ENCODE measurements at regions not wholly inside any gene's neighbourhood (a gene's known extent, or its start where the extent isn't known, plus 50 kb on each side); places are given as distances from the start of the nearest gene placed in this dataset.

DNA sequence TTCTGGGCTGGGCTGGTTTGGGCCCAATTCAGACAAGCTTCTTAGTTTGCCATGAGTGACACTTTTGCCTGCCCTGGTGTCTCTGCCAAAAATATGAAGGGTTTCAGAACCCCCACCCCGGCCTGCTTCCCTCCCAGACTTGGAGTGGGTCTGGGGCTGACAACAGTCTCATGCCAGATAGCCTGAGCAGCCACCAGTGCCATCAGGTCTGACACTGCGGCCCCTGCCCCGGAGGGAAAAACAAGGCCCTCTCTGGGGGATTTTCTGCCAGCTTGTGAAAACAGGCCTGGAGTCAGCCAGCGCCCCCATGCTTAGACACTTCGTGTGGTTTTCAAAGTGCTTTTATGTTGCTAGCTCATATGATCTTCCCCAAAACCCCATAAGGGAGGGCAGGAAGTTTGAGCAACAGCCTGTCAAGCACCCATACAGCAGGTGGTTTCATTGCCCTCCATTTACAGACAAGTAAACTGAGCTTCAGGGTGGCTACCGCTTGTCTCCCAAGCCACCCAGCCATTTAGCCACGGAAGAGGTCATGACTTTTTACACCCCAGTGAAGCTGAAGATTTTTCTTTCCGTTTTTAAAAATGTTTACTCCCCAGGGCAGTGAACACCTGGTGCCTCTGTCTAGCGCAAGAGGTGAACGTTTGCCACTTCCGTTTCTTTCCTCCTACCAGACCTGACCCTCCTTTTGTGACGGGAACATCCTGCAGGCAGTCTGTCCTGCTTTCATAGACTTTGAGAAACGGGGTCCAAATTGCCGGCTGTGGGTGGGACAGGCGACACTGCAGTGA is 300.6 kb downstream of the SEC14L1 start:
- H3K27ac ChIP-seq = peak overlapping the region; percentile 96
- H2AFZ ChIP-seq (ENCODE audit: low read depth) = no peak overlapping the region
- H3K79me2 ChIP-seq (ENCODE audit: insufficient read depth, low read depth) = peaks cover 86% of the 10 kb centered on the region

DNA sequence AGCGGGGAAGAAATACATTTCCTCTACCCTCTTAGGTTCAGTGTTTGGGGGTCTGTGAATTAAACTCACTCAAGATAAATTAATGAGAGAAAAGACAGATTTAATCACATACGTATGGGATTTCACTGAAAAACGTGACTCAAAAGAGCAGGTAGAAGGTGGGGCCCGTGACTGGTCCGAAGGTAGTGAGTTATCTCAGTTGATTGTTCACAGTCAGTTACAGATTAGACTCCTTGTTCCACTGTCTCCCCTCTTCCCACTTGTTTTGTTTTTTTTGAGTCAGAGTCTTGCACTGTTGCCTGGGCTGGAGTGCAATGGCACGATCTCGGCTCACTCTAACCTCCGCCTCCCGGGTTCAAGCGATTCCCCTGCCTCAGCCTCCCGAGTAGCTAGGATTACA is 301.2 kb downstream of the SEC14L1 start:
- Histone ChIP-seq H3K27me3 (ENCODE audit: insufficient read depth, low read depth) (no peaks in the 10 kb centered on the region), H4K20me1 (ENCODE audit: insufficient read depth) (no peaks in the 10 kb centered on the region), H2AFZ (ENCODE audit: low read depth) (no peak overlapping the region), H3K27ac (peak overlapping the region; percentile 96), H3K4me3 (IDR thresholded peaks at IDR 0.05; ENCODE audit: insufficient read depth, low read depth, low read length) (no peak overlapping the region), H3K4me1 (ENCODE audit: low read depth, poor library complexity, severe bottlenecking) (peaks cover 100% of the 10 kb centered on the region), H3K4me2 (peak overlapping the region; percentile 82), H3K36me3 (ENCODE audit: insufficient read depth) (no peaks in the 10 kb centered on the region), H3K9ac (peak overlapping the region; percentile 57), H3K79me2 (ENCODE audit: insufficient read depth, low read depth) (peaks cover 87% of the 10 kb centered on the region)
- TF ChIP-seq, protein P1, sequence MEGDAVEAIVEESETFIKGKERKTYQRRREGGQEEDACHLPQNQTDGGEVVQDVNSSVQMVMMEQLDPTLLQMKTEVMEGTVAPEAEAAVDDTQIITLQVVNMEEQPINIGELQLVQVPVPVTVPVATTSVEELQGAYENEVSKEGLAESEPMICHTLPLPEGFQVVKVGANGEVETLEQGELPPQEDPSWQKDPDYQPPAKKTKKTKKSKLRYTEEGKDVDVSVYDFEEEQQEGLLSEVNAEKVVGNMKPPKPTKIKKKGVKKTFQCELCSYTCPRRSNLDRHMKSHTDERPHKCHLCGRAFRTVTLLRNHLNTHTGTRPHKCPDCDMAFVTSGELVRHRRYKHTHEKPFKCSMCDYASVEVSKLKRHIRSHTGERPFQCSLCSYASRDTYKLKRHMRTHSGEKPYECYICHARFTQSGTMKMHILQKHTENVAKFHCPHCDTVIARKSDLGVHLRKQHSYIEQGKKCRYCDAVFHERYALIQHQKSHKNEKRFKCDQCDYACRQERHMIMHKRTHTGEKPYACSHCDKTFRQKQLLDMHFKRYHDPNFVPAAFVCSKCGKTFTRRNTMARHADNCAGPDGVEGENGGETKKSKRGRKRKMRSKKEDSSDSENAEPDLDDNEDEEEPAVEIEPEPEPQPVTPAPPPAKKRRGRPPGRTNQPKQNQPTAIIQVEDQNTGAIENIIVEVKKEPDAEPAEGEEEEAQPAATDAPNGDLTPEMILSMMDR (conservative IDR thresholded peaks at IDR 0.05; ENCODE audit: low read depth, low read length) = no peak

More for the DNA sequence above, 300.6 kb downstream of the SEC14L1 start:
- Histone ChIP-seq H3K4me1 (ENCODE audit: low read depth, poor library complexity, severe bottlenecking) (peaks cover 100% of the 10 kb centered on the region), H3K36me3 (ENCODE audit: insufficient read depth) (no peaks in the 10 kb centered on the region), H4K20me1 (ENCODE audit: insufficient read depth) (no peaks in the 10 kb centered on the region), H3K4me3 (IDR thresholded peaks at IDR 0.05; ENCODE audit: insufficient read depth, low read depth, low read length) (no peak overlapping the region), H3K27me3 (ENCODE audit: insufficient read depth, low read depth) (no peaks in the 10 kb centered on the region), H3K4me2 (peak overlapping the region; percentile 82), H3K9ac (peak overlapping the region; percentile 57)
- TF ChIP-seq, protein P1 (conservative IDR thresholded peaks at IDR 0.05; ENCODE audit: low read depth, low read length) = peak; percentile 32

- no peak overlapping the region for H2AFZ ChIP-seq (ENCODE audit: low read depth)
- no peak overlapping the region for H3K4me3 ChIP-seq (IDR thresholded peaks at IDR 0.05; ENCODE audit: insufficient read depth, low read depth, low read length)
- H3K79me2 ChIP-seq (ENCODE audit: insufficient read depth, low read depth) = peaks cover 87% of the 10 kb centered on the region
- H3K36me3 ChIP-seq (ENCODE audit: insufficient read depth) = no peaks in the 10 kb centered on the region
- peak overlapping the region; percentile 82 for H3K4me2 ChIP-seq
- TF ChIP-seq, protein P1 (conservative IDR thresholded peaks at IDR 0.05; ENCODE audit: low read depth, low read length) = no peak
- peak overlapping the region; percentile 96 for H3K27ac ChIP-seq
- no peaks in the 10 kb centered on the region for H4K20me1 ChIP-seq (ENCODE audit: insufficient read depth)
- 0 out of 2 replicates have a peak overlapping the region, but pooled peaks have one; percentile 57 for H3K9ac ChIP-seq
- no peaks in the 10 kb centered on the region for H3K27me3 ChIP-seq (ENCODE audit: insufficient read depth, low read depth)
- H3K4me1 ChIP-seq (ENCODE audit: low read depth, poor library complexity, severe bottlenecking) = peaks cover 98% of the 10 kb centered on the region
Measured at GRCh38 chr17:77442976-77443747, 302.4 kb downstream of the SEC14L1 start.

DNA sequence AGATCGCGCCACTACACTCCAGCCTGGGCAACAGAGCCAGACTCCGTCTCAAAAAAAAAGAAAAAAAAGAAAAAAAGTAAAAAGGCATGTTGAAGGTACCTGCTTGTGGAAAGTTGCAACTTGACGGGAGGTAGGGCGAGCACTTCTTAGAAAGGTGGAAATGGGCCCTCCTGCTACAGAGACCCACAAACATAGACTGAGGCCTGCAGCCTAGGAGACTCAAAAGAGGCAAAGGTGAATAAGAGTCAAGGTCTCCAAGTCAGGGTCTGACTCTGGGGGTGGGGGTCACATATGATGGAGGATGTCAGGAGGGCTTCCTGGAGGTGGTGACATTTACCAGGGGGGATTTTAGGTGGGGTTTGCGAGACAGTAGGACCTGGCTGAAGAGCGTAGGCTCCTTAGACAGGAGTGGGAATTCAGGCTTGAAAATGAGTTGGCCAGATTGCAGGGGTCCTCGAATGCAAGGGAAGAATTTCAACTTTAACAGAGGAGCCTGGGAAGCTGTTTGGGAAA is 303.0 kb downstream of the SEC14L1 start:
- Histone ChIP-seq H3K4me1 (ENCODE audit: low read depth, poor library complexity, severe bottlenecking) (peaks cover 98% of the 10 kb centered on the region), H3K27me3 (ENCODE audit: insufficient read depth, low read depth) (no peaks in the 10 kb centered on the region), H2AFZ (ENCODE audit: low read depth) (no peak overlapping the region), H3K79me2 (ENCODE audit: insufficient read depth, low read depth) (peaks cover 86% of the 10 kb centered on the region), H3K4me2 (peak overlapping the region; percentile 82; the same call in 1 of the 2 replicates), H3K27ac (peak overlapping the region; percentile 13; the same call in 1 of the 2 replicates), H4K20me1 (ENCODE audit: insufficient read depth) (no peaks in the 10 kb centered on the region), H3K4me3 (IDR thresholded peaks at IDR 0.05; ENCODE audit: insufficient read depth, low read depth, low read length) (no peak overlapping the region), H3K9ac (no peak overlapping the region), H3K36me3 (ENCODE audit: insufficient read depth) (no peaks in the 10 kb centered on the region)
- TF ChIP-seq, protein P1 (conservative IDR thresholded peaks at IDR 0.05; ENCODE audit: low read depth, low read length) = no peak
